ENCODE measurements at regions not wholly inside any gene's neighbourhood (a gene's known extent, or its start where the extent isn't known, plus 50 kb on each side); places are given as distances from the start of the nearest gene placed in this dataset.
"Not testable (repeated sequence)": the region's sequence is repeated elsewhere in the genome, so short reads cannot be mapped to it uniquely, and the experiment has no call there.

DNA sequence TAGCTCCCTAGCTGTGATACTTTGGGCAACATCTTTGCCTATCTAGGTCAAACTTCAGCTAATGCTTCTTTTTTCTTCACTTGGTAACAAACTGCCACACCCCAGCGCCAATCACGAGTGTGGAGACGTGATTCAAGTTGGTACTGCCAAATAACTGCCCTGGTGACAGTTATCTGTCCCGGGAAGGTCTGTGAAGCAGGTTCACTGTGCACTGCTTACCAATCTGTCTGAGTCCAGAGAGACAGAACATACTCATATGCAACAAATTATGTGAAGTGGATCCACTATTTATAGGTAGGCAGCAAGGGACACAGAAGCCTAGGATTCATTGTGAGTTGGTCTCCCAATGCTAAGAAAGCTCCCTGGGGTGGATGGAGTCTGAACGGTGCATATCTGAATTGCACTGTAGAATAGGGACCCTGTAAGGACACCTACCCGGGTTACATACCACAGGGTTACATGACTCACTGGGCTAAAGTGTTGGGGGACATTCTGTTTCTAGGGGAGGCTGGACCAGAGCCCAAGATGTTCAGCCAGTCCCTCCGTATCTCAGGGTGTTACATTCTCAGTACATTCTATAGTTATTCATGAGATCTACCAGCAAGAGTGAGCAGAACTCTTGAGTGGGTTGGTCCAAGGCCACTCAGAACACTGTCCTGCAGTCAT, 95.4 kb upstream of the STC2 start:
- DNase-seq = no peak

DNA sequence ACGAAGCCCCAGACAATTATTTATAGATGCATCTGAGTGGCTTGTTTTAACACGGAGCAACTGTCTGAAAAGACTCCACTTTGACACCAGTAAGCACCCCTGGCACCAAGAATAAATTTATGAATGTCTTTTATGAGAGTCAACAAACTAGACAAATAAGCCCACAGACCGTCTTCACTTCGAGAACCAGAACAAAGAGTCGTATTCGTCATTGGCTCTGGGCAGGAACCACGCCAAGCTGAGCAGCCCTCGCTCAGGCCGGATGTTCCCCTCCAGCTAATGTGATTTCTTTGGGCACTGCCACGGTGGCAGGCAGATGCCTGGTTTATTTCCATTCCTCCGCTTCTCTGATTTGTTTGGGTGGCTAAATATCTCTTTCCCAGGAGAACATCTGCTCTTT, 91.9 kb upstream of the STC2 start:
- no peak for DNase-seq

DNA sequence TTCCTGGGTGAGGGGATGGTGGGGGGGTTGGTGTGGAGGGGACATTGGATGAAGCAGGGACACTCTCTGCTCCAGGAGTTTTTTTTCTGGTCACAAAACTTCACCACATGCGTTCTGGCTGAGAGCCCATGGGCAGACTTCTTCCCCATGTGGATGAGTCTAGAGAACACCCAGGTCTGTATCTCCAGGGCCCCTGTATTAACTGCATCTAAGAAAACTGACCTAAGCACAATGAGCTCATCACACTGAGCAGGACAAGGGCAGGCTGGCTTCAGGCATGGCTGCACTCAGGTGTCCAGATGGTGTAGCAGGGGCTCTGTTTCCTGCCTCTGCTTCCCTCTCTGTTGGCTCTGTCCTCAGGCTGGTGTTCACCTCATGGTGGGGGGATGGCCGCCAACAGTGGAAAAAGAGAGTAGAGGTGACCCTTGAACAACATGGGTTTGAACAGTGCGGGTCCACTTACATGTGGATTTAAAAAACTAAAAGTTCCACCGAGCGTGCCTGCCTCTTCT, 85.3 kb upstream of the STC2 start:
- no peak for DNase-seq

DNA sequence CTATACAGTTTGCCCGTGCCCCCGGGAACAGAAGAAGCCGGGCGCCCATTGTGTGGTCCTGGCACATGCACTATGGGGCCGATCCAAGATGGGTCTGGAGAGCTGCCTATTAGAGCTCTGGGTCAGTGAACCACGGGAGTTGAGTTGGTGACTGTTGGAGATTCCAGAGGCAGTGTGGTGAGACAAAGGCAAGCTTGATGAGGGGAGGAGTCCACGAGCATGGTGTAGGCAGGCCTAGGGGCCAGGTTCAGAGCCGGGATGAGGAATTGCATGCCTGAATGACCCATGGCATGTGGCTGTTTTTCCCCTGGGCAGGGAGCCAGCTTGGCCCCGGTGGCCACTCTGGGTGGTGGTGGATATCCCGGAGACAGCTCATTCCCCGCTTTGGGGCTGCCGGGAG, 84.4 kb upstream of the STC2 start:
- DNase-seq = no peak

DNA sequence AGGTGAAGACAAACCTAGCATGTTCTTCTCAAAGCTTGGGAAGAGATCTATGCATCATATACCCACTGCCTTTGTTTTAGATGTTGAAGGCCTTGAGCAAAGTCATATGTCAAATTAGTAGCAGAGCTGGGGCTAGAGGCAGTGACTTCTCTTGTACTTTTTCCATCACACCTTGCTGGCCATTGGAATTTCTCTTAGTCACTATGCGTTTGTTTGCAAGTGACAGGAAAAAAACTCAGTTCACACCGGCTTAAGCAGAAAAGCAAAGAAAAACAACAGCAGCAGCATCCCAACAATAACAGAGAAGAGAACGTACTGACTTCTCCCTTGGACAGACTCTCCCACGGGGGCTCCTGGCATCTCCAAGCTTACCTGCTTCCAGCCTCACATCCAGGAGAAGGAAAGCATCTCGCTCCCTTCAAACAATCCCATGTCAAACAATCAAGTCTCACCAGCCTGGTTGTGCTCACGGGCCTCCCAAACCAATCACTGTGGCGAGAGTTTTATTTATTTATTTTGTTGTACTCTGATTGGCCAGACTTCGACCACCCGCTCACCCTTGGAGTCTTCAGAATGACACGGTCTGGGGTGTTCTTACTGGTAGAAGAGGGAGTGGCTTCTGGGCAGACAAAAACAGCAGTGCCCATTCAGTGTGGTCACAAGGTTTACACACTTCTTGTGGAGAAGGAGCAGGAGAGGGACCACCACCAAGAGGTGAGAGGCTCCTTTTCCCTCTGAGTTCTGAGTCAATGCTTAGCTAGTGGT, 83.8 kb upstream of the STC2 start:
- DNase-seq = no peak

DNA sequence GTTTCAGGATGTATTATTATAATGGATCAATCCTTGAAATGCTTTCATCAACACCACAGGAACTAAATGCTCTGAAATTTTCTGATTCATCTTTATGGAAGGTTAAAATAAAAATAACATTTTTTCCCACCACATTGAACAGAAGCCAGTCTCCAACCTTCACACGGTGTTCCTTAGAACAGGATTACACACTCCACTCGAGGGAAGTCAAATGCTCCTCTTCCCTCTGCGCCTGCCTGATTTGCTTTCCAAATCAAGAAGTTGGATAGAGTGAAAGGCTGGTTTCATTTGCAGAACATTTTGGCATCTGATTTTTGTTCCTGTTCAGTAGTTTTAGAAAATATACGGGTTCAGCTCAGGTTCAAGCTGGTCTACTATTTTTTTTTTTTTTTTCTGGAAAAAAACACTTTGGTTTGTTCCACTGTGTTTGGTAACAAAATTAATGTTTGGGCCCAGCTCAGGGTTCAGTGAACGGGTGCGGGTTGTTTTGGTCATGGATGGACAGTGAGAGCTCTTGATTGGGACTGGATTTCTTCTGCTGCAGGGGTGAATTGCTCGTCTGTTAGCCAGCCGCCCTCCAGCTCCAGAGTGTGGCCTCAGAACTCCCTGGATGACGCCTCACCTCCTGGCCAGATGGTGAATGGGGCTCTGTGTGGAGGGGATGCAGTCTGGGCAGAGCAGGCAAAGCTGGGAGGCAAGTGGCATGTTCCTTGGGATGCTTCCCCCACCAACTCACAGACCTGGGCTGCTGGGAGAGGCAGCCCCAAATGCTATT, 82.4 kb upstream of the STC2 start:
- DNase-seq = no peak

DNA sequence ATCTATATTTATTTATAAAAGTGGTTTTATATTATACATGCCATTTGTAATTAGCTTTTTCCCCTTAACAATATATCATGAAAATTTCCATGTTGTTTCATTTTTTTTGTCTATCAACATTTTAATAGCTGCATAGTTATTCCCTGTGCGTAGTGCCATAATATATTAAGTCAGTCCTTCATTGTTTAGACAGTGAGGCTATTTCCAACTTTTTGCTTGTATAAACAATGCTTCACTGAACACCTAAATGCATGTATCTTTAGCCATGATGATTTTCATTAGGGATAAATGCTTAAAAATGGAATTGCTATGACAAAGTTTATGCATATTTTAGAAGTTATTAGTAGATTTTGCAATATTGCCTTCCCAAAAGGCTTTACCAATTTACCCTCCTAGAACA, 80.7 kb upstream of the STC2 start:
- DNase-seq = no peak

DNA sequence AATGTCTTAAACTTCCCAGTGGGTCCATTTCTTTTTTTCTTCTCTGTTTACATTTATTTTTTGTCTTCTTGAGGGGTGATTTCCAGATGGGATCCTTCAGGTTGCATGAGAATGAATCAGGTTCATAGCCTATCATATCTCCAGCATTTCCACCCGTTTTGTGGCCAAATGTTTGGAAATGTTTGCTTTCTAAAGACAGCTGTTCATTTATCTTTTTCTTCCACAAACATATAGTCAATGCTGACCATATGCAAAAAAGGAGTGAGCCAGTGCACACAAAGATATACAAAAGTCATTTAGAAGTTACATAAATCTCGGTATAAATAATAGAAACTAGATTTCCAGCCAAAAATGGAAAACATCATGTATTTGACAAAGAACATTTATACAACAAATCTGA, 71.6 kb upstream of the STC2 start:
- DNase-seq = no peak

DNA sequence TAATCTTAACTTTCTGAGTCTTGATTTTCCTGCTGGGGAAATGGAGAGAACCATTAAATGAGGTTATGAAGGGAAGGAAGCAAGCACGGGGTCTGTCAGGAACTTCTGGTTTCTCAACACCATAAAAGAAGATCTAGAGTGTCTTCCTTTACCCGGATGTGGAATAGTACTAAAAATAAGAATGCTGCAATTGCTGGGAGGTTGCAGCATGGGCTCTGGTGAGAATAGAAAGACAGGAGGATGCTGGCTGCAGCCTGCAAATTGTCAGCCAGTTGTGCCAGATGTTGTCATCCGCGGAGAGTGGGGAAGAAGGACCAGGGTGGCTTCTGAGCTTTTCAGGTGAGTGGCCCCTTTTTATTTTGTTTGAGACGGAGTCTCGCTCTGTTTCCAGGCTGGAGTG, 69.3 kb upstream of the STC2 start:
- no peak for DNase-seq

DNA sequence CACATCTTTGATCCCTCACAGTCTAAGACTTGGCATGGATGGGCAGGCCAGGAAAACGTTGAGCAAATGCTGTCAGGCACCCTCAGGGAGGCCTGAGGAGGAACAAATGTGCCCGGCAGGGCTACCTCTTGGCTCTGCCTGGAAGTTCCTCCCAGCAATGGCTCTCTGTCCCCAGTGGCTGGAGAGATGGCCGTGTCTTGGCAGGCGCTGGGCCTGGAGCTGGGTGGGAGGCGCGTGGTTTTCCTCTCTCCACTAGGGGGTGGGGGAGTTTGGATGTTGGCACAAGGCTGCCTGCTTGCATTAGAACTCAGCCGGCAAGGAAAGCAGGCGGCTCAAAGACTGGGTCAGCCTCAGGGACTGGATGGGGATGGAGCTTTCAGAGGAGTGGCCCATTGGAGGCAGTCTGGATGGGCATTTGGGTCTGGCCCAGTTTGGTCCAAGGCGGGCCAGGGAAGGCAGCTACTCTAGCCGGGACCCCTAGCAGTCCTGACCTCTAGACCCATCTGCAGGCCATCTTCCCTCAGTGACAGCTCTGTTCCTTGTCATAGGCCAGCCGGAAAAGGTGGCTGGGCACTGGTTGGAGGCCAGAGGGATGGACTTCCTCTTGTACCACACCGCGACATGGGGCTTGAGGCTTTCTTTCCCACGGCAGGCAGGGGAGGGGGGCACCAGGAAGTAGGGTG, 68.2 kb upstream of the STC2 start:
- no peak for DNase-seq

DNA sequence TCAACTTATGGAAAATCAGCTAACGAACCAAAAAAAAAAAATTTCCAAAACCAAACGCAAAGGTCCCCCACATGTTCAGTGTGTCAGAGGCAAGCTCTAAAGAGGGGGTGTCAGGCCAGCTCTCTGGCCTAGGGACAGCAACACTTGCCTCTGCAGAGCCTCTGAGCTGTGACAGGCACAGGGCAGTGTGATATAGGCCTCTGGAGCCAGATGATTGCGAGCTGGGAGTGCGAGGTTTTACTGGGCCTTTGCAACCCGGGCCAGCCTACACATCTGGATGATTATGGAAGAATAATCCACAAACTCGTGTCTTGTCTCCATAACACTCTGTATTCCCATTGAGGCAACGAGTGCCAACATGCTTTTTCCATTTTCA, 67.7 kb upstream of the STC2 start:
- no peak for DNase-seq

DNA sequence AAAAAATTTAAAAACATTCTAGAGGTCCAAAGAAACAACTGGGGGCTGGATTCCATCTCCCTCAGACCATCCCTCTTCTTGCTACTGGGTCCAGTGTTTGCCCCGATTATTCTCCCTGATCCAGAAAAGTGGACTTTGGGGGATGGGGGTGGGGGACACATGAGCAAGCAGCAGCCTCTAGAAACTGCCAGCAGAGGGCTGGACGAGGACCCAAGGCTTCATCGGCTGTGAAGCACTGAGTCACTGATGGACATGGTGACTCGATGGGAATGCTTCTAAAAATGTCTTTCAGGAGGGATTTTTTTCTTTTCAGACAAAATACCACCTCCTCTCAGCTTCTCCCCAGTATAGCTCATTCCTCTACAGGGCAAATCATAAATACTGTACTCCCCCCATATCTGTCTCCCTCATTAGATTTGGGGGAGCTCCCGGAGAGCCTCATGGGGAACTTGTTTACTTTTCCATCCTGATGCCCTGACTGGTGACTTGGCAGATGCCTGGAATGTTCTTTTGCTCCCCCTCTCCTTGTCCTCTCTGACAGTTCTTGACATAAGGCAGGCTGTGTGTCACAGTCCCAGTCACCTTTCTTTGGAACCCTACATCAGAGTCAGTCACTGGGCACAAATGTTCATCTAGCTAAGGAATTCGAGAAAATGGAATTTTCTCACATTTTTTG, 67.2 kb upstream of the STC2 start:
- DNase-seq = no peak

DNA sequence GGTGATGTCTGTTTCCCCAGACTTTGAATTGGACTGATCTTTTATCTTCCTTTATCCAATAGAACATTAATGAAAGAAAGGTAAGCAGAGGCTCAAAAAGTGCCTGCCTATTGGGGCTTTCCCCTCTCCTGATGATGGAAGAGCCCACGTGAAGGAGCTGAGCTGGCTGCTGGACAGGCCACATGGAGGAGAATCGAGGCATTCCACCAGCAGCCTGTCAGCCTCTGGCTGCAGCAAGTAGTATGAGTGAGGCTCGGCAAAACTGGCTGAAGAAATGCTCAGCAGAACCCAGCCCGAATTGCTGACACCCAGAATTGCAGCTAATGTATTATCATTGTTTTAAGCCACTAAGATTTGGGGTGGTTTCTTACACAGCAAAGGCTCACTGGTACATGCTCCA, 66.5 kb upstream of the STC2 start:
- DNase-seq = no peak

DNA sequence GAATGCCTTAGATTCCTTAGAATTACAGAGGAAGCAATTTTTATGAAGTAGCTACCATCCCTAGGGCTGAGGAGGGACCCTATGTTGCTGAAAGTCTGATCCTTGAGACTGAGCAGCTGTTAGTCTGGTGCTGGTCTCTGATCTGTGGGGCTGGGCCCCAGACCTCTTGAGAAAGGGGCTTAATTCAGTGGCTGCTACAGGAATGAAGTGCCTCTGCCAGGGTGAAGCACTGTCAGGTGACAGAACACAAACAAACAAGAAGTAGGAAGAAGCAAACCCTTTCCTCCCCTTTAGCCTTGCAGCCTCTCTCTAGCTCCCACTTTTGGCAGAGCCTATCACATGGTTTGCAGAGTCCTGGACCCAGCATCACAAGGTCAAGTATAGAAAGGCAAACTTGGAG, 64.0 kb upstream of the STC2 start:
- DNase-seq = no peak

DNA sequence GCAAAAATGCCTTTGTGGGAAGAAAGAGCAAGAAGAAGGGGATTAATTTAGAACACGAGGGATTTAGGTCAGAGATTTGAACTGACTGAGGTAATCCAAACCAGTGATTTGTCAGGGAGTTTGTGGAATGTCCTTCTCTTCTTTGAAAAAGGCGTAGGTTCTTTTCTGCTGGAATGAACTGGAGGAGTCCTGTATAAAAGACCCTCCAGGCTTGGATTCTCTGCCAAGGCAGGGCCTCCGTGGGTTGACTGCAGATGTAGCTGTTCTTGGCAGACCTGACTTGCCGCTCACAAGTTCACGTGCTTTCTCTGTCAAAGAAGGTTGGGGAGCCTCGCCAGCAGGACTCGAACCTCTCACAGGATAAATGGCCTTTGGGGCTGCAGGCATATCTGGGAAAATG, 62.8 kb upstream of the STC2 start:
- DNase-seq = no peak

DNA sequence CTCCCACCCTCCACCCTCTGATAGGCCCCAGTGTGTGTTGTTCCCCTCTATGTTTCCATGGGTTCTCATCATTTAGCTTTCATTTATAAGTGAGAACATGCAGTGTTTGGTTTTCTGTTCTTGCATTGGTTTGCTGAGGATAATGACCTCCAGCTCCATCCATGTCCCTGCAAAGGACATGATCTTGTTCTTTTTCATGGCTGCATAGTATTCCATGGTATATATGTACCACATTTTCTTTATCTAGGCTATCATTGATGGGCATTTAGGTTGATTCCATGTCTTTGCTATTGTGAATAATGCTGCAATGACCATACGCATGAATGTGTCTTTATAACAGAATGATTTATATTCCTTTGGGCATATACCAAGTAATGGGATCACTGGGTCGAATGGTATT, 59.1 kb upstream of the STC2 start:
- not testable (repeated sequence) for DNase-seq

DNA sequence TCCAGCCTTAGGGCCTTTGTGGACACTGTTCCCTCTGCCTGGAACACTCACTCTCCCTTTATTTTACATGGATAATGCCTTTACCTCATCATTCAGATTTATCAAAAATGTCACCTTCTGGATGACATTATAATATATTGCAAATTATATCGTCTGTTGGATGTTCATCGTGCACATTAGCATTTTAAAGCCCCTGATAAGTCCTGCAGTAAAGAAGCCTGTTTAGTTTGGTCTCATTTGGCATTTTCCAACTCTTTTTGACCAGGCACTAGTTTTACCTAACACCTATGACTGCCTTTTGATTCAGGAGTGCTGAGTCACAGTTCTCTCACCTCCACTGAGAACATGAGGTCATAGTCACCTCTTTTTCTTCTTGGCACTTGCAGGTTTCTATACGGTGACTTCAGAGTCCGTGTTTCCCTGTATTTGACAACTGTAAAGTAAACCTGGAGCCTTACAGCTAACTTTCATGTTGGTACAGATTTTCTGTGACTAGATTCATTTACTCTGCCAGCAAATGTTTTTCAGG, 57.7 kb upstream of the STC2 start:
- DNase-seq = no peak

DNA sequence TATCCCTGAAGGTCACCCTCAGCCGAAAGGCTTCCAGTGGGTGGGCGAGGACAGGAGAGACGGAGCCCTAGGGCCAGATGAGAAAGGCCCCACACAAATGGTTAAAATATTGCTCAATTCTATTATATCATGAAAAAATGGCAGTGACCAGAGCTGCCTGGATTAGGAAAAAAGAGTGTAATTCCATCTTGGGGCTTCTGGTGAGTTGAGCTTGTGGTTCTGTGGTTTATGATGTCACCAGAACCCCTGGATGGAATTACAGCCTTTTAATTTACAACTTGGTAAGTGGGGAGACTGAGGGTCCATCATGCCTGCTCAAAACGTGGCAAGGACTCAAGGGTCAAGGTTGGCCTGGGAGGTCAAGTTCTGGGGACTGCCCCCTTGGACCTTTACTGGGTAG, 55.5 kb upstream of the STC2 start:
- DNase-seq = no peak

DNA sequence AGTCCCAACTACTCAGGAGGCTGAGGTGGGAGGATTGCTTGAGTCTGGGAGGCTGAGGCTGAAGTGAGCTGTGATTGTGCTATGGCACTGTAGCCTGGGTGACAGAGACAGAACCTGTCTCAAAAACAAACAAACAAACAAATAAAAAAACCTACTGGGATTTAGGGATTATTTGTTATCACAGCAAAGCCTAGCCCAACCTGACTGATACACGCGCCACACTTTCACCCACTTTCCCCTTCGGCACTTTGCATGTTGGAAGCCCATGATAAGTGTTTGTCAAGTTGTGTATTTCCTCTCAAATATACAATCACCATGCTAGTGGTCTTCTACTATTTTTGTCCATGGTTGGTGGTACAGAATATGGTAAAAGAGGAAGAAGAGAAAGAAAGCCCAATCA, 50.5 kb upstream of the STC2 start:
- no peak for DNase-seq

Data from muscle of arm (tissue), 1 donor.